Fibroblast of skin of right biceps (primary cell): ENCODE measurements at regions not wholly inside any gene's neighbourhood (a gene's known extent, or its start where the extent isn't known, plus 50 kb on each side); places are given as distances from the start of the nearest gene placed in this dataset.
A peak's percentile ranks its signal among the peaks of the same experiment; 100 is the strongest.

Source experiments
- DNase-seq: peaks from one replicate; pipeline ENCODE4 v3.0.0-alpha.2; 2013

GRCh38 chr9:81245254-81245956 lies 443.9 kb downstream of the TLE1 start:
- no peak for DNase-seq

GRCh38 chr9:81244631-81245030 lies 444.7 kb downstream of the TLE1 start:
- DNase-seq: no peak

- DNase-seq: no peak
Measured at GRCh38 chr9:81242866-81243265, 446.5 kb downstream of the TLE1 start.

GRCh38 chr9:81239388-81239787 lies 450.0 kb downstream of the TLE1 start:
- DNase-seq: no peak

- DNase-seq: no peak
Measured at GRCh38 chr9:81237565-81238231, 451.6 kb downstream of the TLE1 start.

- no peak for DNase-seq
Measured at GRCh38 chr9:81234924-81235610, 454.3 kb downstream of the TLE1 start.

GRCh38 chr9:81231011-81231410 lies 458.3 kb downstream of the TLE1 start:
- no peak for DNase-seq

- DNase-seq: no peak
Measured at GRCh38 chr9:81227507-81228245, 461.7 kb downstream of the TLE1 start.

GRCh38 chr9:81225596-81225995 lies 463.8 kb downstream of the TLE1 start:
- no peak for DNase-seq

GRCh38 chr9:81224166-81225081 lies 464.9 kb downstream of the TLE1 start:
- no peak for DNase-seq

GRCh38 chr9:81214975-81215374 lies 474.4 kb downstream of the TLE1 start:
- DNase-seq: no peak

GRCh38 chr9:81213456-81213855 lies 475.9 kb downstream of the TLE1 start:
- DNase-seq: no peak

GRCh38 chr9:81211741-81212140 lies 477.6 kb downstream of the TLE1 start:
- no peak for DNase-seq

- no peak for DNase-seq
Measured at GRCh38 chr9:81207651-81208050, 481.7 kb downstream of the TLE1 start.

- DNase-seq: no peak
Measured at GRCh38 chr9:81202292-81202691, 487.1 kb downstream of the TLE1 start.

GRCh38 chr9:81195206-81195605 lies 494.1 kb downstream of the TLE1 start:
- no peak for DNase-seq

GRCh38 chr9:81193362-81194339 lies 495.7 kb downstream of the TLE1 start:
- no peak for DNase-seq

GRCh38 chr9:81191222-81191621 lies 498.1 kb downstream of the TLE1 start:
- no peak for DNase-seq

GRCh38 chr9:81190659-81191058 lies 498.7 kb downstream of the TLE1 start:
- DNase-seq: no peak

- peak; percentile 76 for DNase-seq
Measured at GRCh38 chr9:81183761-81184160, 505.6 kb downstream of the TLE1 start.

GRCh38 chr9:81182431-81182830 lies 506.9 kb downstream of the TLE1 start:
- peak; percentile 61 for DNase-seq
